GM12892 (cell line): ENCODE measurements at regions not wholly inside any gene's neighbourhood (a gene's known extent, or its start where the extent isn't known, plus 50 kb on each side); places are given as distances from the start of the nearest gene placed in this dataset.

Experiments
- POLR2A ChIP-seq: IDR thresholded peaks from 2 replicates; pipeline ENCODE4 v1.6.1; 2011; ENCODE audit warnings: low read depth, low read length, control low read depth
- TAF1 ChIP-seq: IDR thresholded peaks from 2 replicates; pipeline ENCODE4 v1.6.1; 2011; ENCODE audit warnings: low read depth, mild to moderate bottlenecking, control low read depth, low read length, borderline replicate concordance

DNA sequence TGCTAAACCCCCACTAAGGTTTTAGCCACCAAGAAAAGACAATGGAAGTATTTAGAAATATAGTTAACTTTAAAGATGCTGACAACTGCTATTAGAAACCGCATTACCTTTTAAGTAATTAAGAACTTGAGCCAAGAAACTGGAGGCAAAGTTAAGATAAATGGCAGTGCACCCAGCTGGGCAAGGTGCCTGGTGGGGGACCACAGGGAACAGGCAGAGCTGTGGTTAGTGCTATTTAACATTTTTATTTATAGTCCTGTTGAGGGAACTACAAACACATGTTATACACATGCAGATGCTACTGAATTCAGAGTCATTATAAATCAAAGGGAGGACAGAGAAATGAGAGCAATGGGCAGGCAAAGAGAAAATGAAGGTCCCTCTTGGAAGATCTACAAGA is 447.9 kb downstream of the TFAP2B start:
- TF ChIP-seq POLR2A (no peak), TAF1 (no peak)
